ENCODE measurements at regions not wholly inside any gene's neighbourhood (a gene's known extent, or its start where the extent isn't known, plus 50 kb on each side); places are given as distances from the start of the nearest gene placed in this dataset.

DNA sequence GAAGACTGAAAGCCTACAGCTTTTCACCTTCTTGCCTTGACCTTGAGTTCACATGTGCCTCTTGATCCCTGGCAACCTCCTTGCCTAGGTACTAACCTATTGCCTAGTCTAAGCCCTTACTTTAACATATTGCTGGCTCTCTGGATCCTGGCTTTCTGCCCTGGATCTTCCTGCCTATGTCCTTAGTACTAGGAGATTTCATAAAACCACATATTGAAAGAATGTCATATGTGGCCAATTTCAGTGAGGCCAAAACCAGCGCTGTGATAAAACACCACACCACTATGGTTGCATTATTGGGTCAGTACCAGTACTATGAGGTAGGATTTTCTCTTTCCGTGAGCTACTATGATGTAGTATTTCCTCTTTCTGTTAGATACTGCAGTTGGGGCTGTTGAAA, 80.4 kb downstream of the CT47B1 start:
- TF ChIP-seq, protein P1, sequence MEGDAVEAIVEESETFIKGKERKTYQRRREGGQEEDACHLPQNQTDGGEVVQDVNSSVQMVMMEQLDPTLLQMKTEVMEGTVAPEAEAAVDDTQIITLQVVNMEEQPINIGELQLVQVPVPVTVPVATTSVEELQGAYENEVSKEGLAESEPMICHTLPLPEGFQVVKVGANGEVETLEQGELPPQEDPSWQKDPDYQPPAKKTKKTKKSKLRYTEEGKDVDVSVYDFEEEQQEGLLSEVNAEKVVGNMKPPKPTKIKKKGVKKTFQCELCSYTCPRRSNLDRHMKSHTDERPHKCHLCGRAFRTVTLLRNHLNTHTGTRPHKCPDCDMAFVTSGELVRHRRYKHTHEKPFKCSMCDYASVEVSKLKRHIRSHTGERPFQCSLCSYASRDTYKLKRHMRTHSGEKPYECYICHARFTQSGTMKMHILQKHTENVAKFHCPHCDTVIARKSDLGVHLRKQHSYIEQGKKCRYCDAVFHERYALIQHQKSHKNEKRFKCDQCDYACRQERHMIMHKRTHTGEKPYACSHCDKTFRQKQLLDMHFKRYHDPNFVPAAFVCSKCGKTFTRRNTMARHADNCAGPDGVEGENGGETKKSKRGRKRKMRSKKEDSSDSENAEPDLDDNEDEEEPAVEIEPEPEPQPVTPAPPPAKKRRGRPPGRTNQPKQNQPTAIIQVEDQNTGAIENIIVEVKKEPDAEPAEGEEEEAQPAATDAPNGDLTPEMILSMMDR (conservative IDR thresholded peaks at IDR 0.05 in 1 of 2, IDR thresholded peaks at IDR 0.05 in 1 of 2; ENCODE audit: low read depth in 1 of 2, low read length in 2 of 2): no peak
- no peak for TF ChIP-seq EZH2 (IDR thresholded peaks at IDR 0.05; ENCODE audit: low read length, missing control alignments)
